ENCODE measurements at regions not wholly inside any gene's neighbourhood (a gene's known extent, or its start where the extent isn't known, plus 50 kb on each side); places are given as distances from the start of the nearest gene placed in this dataset.

DNA sequence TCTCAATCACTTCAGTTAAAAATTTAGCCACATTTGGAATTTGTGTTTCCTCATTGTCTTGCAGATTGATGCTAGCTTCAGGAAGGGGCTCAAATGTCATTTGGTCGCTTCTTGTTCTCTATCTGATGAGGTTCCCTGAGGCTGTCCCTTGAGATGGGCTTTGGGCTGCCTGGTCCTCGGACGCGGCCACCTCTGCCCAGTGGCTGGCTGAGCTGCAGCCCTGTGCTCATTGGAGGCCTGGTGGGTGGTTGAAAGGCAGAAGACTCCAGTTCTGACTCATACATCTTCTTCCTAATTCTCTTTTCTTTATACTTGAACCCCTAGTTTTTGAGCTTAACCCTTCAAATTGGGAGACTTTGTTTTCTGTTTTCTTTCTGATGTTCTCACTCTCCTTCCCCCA, 78.8 kb upstream of the NTRK2 start:
- TF ChIP-seq POLR2A (IDR thresholded peaks at IDR 0.05): no peak
- TF ChIP-seq, protein P1, sequence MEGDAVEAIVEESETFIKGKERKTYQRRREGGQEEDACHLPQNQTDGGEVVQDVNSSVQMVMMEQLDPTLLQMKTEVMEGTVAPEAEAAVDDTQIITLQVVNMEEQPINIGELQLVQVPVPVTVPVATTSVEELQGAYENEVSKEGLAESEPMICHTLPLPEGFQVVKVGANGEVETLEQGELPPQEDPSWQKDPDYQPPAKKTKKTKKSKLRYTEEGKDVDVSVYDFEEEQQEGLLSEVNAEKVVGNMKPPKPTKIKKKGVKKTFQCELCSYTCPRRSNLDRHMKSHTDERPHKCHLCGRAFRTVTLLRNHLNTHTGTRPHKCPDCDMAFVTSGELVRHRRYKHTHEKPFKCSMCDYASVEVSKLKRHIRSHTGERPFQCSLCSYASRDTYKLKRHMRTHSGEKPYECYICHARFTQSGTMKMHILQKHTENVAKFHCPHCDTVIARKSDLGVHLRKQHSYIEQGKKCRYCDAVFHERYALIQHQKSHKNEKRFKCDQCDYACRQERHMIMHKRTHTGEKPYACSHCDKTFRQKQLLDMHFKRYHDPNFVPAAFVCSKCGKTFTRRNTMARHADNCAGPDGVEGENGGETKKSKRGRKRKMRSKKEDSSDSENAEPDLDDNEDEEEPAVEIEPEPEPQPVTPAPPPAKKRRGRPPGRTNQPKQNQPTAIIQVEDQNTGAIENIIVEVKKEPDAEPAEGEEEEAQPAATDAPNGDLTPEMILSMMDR (IDR thresholded peaks at IDR 0.05): no peak
